Colonic mucosa (tissue), 4 donors: ENCODE measurements at regions not wholly inside any gene's neighbourhood (a gene's known extent, or its start where the extent isn't known, plus 50 kb on each side); places are given as distances from the start of the nearest gene placed in this dataset.

Experiments used
- DNase-seq: peaks from one replicate; pipeline ENCODE4 v3.0.0-alpha.2; 2020
- H3K27ac ChIP-seq: fragments of 200-600 bp; one replicate; pipeline ENCODE4 v1.8.0; 2021
- H3K27me3 ChIP-seq: fragments of 200-600 bp; one replicate; pipeline ENCODE4 v1.8.0; 2021
- H3K36me3 ChIP-seq: fragments of 200-600 bp; one replicate; pipeline ENCODE4 v1.8.0; 2021
- H3K4me1 ChIP-seq: fragments of 200-600 bp; one replicate; pipeline ENCODE4 v1.8.0; 2021; ENCODE audit warnings: mild to moderate bottlenecking
- H3K4me3 ChIP-seq: fragments of 200-600 bp; one replicate; pipeline ENCODE4 v1.8.0; 2021
- H3K9ac ChIP-seq, 2 donors: one replicate each; pipeline ENCODE4 v1.7.0; 2013; ENCODE audit warnings: control low read depth in 2 of 2, low read depth in 2 of 2, low read length in 2 of 2
- H3K9me3 ChIP-seq: fragments of 200-600 bp; one replicate; pipeline ENCODE4 v1.8.0; 2021
- intact Hi-C: fragments of 100-400 bp; cut with DNase I; formaldehyde crosslinking; loops from one replicate; pipeline ENCODE4 v1.14.1; 2022
- TF ChIP-seq, protein P1 (sequence below): fragments of 200-600 bp; IDR thresholded peaks from one replicate; pipeline ENCODE4 v1.8.0; 2022; ENCODE audit warnings: antibody characterized with exemption, mild to moderate bottlenecking
- donor health status: healthy.
- donor health status: DM: no; HTN: no; CAD: no.
- donor health status: DM: no; HTN: no; CAD: no.

DNA sequence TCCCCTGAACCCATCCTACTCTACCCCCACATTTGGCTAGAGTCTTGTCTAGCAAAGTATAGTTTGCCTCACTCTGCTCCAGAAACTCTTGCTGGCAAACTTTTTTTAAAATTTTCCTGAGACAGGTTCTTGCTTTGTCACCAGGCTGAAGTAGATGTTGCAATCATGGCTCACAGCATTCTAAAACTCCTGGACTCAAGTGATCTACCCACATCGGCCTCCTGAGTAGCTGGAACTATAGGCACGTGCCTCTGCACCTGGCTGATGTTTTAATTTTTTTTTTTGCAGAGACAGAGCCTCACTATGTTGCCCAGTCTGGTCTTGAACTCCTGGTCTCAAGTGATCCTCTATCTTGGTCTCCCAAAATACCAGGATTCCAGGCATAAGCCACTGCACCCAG is 175.8 kb upstream of the FBXL17 start:
- no peak overlapping the region for H3K9ac ChIP-seq

DNA sequence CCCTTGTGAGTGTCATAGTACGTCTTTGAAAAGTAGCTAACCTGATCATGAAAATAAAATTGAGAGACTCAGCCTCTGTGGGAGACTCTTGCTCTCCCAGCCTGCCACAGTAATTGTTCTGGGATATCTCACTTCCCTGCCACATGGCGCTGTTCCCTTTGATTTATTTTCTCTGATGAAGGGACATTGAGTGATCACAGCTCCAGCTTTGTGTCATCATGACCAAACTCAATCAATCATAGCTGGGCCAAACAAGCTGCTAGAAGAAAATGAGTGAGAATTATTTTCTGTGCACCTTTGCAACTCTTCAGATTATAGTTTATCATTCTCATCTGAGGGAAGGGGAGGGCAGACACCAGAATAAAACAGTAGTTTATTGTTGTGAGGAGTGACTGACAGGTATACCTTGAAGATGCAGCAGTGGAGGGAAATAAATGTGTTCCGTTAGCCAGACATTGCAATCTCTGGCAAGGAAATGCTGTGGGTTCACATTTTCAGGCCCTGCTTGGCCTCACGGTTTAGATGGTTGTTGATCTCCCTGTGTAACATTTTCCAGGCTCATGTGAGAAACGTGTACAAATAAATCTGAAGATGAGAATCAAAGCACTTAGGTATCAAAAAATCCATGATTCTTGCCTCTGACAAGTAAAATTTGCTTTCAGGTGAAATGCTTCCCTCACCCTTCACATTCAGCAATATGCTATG is 174.7 kb upstream of the FBXL17 start:
- Histone ChIP-seq H3K9me3 (no peaks in the 10 kb centered on the region), H3K36me3 (no peaks in the 10 kb centered on the region), H3K27ac (no peak overlapping the region), H3K4me3 (no peak overlapping the region), H3K9ac (no peak overlapping the region), H3K27me3 (no peaks in the 10 kb centered on the region), H3K4me1 (no peaks in the 10 kb centered on the region)
- intact Hi-C loops = no loop called here
- DNase-seq = no peak
- TF ChIP-seq, protein P1, sequence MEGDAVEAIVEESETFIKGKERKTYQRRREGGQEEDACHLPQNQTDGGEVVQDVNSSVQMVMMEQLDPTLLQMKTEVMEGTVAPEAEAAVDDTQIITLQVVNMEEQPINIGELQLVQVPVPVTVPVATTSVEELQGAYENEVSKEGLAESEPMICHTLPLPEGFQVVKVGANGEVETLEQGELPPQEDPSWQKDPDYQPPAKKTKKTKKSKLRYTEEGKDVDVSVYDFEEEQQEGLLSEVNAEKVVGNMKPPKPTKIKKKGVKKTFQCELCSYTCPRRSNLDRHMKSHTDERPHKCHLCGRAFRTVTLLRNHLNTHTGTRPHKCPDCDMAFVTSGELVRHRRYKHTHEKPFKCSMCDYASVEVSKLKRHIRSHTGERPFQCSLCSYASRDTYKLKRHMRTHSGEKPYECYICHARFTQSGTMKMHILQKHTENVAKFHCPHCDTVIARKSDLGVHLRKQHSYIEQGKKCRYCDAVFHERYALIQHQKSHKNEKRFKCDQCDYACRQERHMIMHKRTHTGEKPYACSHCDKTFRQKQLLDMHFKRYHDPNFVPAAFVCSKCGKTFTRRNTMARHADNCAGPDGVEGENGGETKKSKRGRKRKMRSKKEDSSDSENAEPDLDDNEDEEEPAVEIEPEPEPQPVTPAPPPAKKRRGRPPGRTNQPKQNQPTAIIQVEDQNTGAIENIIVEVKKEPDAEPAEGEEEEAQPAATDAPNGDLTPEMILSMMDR = no peak

More for the DNA sequence above, 175.8 kb upstream of the FBXL17 start:
- TF ChIP-seq, protein P1 = no peak
- Histone ChIP-seq H3K4me3 (no peak overlapping the region), H3K9me3 (no peaks in the 10 kb centered on the region), H3K36me3 (no peaks in the 10 kb centered on the region), H3K27ac (no peak overlapping the region), H3K27me3 (no peaks in the 10 kb centered on the region), H3K4me1 (no peaks in the 10 kb centered on the region)
- intact Hi-C loops = no loop called here
- no peak for DNase-seq

GRCh38 chr5:108548684-108549596 is 167.0 kb upstream of the FBXL17 start:
- Histone ChIP-seq H3K36me3 (no peaks in the 10 kb centered on the region), H3K27ac (no peak overlapping the region), H3K9ac (no peak overlapping the region), H3K27me3 (no peaks in the 10 kb centered on the region), H3K9me3 (no peaks in the 10 kb centered on the region), H3K4me3 (no peak overlapping the region), H3K4me1 (no peaks in the 10 kb centered on the region)
- TF ChIP-seq, protein P1 = no peak
- no peak for DNase-seq
- intact Hi-C loops = no loop called here

DNA sequence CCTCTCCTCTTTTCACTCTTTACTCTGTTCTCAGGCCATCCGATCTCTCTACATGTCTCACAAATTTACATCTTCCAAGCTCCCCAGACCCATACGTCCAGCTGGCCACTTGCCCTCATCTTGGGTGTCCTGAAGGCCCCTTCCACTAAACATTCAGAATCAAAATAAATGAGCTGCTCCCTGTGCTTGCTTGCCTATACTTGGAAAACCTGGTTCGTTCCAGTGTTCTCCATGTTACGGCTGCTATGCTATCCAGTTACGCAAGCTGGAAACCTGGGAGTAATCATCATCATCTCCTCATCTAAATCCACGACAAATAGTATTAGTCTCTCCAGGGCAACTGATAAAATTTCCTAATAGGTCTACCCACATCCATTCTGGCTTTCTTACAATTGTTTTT is 165.0 kb upstream of the FBXL17 start:
- Histone ChIP-seq H3K9me3 (no peaks in the 10 kb centered on the region), H3K4me1 (no peaks in the 10 kb centered on the region), H3K36me3 (no peaks in the 10 kb centered on the region), H3K27me3 (no peaks in the 10 kb centered on the region), H3K27ac (no peak overlapping the region), H3K4me3 (no peak overlapping the region), H3K9ac (no peak overlapping the region)
- intact Hi-C loops = no loop called here
- no peak for DNase-seq
- TF ChIP-seq, protein P1 = no peak

DNA sequence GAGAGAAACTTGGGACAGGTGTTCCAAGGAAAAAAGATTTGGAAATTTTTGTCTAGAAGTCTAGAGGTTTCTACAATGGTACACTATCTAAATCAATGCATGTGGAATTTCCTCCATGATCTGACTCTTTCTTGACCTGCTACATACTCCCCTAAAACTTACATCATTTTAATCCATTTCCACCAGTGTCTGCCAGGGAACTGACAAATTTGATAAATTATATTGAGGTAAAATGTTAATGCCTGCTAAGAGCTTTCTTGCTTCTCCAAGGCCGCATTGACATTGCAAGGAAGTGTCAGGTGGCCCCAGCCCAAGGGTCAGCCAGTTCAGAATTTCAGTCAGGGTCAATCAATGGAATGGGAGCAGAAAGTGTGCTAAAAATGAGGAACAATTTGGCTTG is 163.4 kb upstream of the FBXL17 start:
- Histone ChIP-seq H3K36me3 (no peaks in the 10 kb centered on the region), H3K27ac (no peak overlapping the region), H3K4me3 (no peak overlapping the region), H3K27me3 (no peaks in the 10 kb centered on the region), H3K9me3 (no peaks in the 10 kb centered on the region), H3K4me1 (no peaks in the 10 kb centered on the region), H3K9ac (no peak overlapping the region)
- no peak for DNase-seq
- TF ChIP-seq, protein P1 = no peak
- intact Hi-C loops = no loop called here
